Ishikawa (cell line): ENCODE measurements at regions not wholly inside any gene's neighbourhood (a gene's known extent, or its start where the extent isn't known, plus 50 kb on each side); places are given as distances from the start of the nearest gene placed in this dataset.

Experiments
- CEBPB ChIP-seq: IDR thresholded peaks from 2 replicates; pipeline ENCODE4 v1.6.1; 2012
- CREB1 ChIP-seq: IDR thresholded peaks from 2 replicates; pipeline ENCODE4 v1.6.1; 2012; ENCODE audit warnings: low read depth
- EGR1 ChIP-seq: IDR thresholded peaks from 2 replicates; pipeline ENCODE4 v1.6.1; 2012
- EP300 ChIP-seq: IDR thresholded peaks from 2 replicates; pipeline ENCODE4 v1.6.1; 2012; ENCODE audit warnings: borderline replicate concordance
- FOXM1 ChIP-seq: IDR thresholded peaks from 2 replicates; pipeline ENCODE4 v1.6.1; 2012; ENCODE audit warnings: low read depth, borderline replicate concordance
- MAX ChIP-seq: IDR thresholded peaks from 2 replicates; pipeline ENCODE4 v1.6.1; 2012
- NFIC ChIP-seq: IDR thresholded peaks from 2 replicates; pipeline ENCODE4 v1.6.1; 2012
- RAD21 ChIP-seq: IDR thresholded peaks from 2 replicates; pipeline ENCODE4 v1.6.1; 2012; ENCODE audit warnings: low read depth
- REST ChIP-seq: IDR thresholded peaks from 2 replicates; pipeline ENCODE4 v1.6.1; 2012; ENCODE audit warnings: low read depth, mild to moderate bottlenecking
- TAF1 ChIP-seq: IDR thresholded peaks from 2 replicates; pipeline ENCODE4 v1.6.1; 2012; ENCODE audit warnings: low read depth, mild to moderate bottlenecking
- TCF12 ChIP-seq: IDR thresholded peaks from 2 replicates; pipeline ENCODE4 v1.6.1; 2012; ENCODE audit warnings: low read depth
- TEAD4 ChIP-seq: IDR thresholded peaks from 2 replicates; pipeline ENCODE4 v1.6.1; 2012
- USF1 ChIP-seq: IDR thresholded peaks from 2 replicates; pipeline ENCODE4 v1.6.1; 2012
- YY1 ChIP-seq: IDR thresholded peaks from 2 replicates; pipeline ENCODE4 v1.6.1; 2012; ENCODE audit warnings: low read depth
- ZBTB7A ChIP-seq: IDR thresholded peaks from 2 replicates; pipeline ENCODE4 v1.6.1; 2012; ENCODE audit warnings: low read depth

- TF ChIP-seq TCF12 = no peak
These were observed 524.4 kb downstream of the BCL11A start for GRCh38 chr2:60028849-60029565.

GRCh38 chr2:60025496-60025895 lies 528.0 kb downstream of the BCL11A start:
- TF ChIP-seq NFIC (no peak), EP300 (no peak), YY1 (no peak)

- TF ChIP-seq EGR1 (no peak), RAD21 (no peak), NFIC (no peak), TAF1 (no peak), CREB1 (no peak), REST (no peak), FOXM1 (no peak), CEBPB (no peak), ZBTB7A (no peak), EP300 (no peak), YY1 (no peak)
These were observed 530.0 kb downstream of the BCL11A start for GRCh38 chr2:60023256-60023985.

- TF ChIP-seq TEAD4 (no peak), FOXM1 (no peak), RAD21 (no peak), CREB1 (no peak), CEBPB (no peak), REST (no peak), EP300 (no peak), USF1 (no peak), TCF12 (no peak), EGR1 (no peak), MAX (no peak), TAF1 (no peak), ZBTB7A (no peak), YY1 (no peak), NFIC (no peak)
These were observed 545.8 kb downstream of the BCL11A start for GRCh38 chr2:60007671-60008070.

GRCh38 chr2:60003076-60003475 lies 550.4 kb downstream of the BCL11A start:
- no peak for TF ChIP-seq CREB1

- TF ChIP-seq NFIC = no peak
- TF ChIP-seq CEBPB = no peak
- TF ChIP-seq YY1 = no peak
- no peak for TF ChIP-seq CREB1
These were observed 551.1 kb downstream of the BCL11A start for GRCh38 chr2:60002183-60002867.

GRCh38 chr2:60000686-60001085 lies 552.8 kb downstream of the BCL11A start:
- TF ChIP-seq REST (no peak), FOXM1 (no peak), YY1 (no peak), TEAD4 (no peak), EP300 (no peak)
